ENCODE measurements at regions not wholly inside any gene's neighbourhood (a gene's known extent, or its start where the extent isn't known, plus 50 kb on each side); places are given as distances from the start of the nearest gene placed in this dataset.

DNA sequence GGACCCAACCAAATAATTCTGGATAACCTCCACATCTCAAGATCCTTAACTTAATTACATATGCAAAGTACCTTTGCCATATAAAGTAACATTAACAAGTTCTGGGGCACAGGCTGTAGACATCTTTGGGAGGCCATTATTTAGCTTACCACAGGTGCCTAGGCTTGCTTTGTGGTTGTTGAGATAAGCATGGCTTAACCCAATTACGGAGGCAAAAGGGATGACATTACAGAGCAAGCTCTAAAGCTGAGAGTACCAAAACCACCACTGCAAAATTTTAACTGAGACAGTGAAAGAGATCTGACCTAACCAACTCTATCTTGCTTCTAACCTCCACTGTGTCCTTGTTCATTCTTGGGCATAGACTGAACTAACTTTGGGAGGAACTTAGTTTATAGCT is 502.9 kb upstream of the ATXN8OS start:
- H3K27ac Mint-ChIP-seq = no peak overlapping the region
- TF ChIP-seq, protein P1, sequence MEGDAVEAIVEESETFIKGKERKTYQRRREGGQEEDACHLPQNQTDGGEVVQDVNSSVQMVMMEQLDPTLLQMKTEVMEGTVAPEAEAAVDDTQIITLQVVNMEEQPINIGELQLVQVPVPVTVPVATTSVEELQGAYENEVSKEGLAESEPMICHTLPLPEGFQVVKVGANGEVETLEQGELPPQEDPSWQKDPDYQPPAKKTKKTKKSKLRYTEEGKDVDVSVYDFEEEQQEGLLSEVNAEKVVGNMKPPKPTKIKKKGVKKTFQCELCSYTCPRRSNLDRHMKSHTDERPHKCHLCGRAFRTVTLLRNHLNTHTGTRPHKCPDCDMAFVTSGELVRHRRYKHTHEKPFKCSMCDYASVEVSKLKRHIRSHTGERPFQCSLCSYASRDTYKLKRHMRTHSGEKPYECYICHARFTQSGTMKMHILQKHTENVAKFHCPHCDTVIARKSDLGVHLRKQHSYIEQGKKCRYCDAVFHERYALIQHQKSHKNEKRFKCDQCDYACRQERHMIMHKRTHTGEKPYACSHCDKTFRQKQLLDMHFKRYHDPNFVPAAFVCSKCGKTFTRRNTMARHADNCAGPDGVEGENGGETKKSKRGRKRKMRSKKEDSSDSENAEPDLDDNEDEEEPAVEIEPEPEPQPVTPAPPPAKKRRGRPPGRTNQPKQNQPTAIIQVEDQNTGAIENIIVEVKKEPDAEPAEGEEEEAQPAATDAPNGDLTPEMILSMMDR (conservative IDR thresholded peaks at IDR 0.05) = no peak
- H3K4me3 Mint-ChIP-seq = no peak overlapping the region
- H3K9me3 Mint-ChIP-seq = no peaks in the 10 kb centered on the region
- DNase-seq (ENCODE audit: extremely low spot score, unreplicated experiment) = no peak
- no peaks in the 10 kb centered on the region for H3K36me3 Mint-ChIP-seq
- no peaks in the 10 kb centered on the region for H3K27me3 Mint-ChIP-seq
- H3K4me1 Mint-ChIP-seq (ENCODE audit: unreplicated experiment) = no peaks in the 10 kb centered on the region

DNA sequence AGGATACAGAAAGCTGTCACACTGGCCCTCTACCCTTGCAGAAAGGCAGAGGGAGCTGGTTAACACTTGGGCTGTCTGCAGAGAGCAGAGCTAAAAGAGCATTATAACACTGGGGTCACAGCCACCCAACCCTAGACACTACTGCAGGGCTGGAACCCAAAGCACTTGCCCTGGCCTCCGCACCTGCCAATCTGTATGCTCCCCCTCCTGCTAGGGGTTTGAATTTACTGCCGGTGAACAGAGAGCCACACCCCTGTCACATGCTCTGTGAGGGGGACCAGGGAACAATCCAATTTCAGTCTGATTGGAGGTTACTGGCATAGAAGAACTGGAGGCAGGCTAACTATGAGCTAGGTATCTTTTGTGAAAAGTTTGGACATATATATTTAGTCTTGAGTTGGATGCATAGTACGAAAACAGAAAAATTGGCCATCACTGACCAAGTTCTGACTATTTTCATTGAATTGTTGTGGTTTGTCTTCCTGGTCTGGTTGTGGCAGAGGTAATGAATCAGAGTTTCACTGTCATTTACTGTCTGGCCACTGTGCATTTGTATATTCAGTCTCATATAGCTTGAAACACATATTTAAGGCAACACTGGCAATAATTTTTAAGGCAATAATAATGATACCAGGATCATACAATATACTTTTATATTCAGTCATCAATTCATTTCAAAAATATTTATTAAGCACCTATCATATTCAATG is 504.3 kb upstream of the ATXN8OS start:
- Mint-ChIP-seq H3K9me3 (no peaks in the 10 kb centered on the region), H3K36me3 (no peaks in the 10 kb centered on the region), H3K4me1 (ENCODE audit: unreplicated experiment) (no peaks in the 10 kb centered on the region), H3K27me3 (no peaks in the 10 kb centered on the region), H3K4me3 (no peak overlapping the region), H3K27ac (no peak overlapping the region)
- no peak for DNase-seq (ENCODE audit: extremely low spot score, unreplicated experiment)
- TF ChIP-seq, protein P1 (conservative IDR thresholded peaks at IDR 0.05) = no peak

DNA sequence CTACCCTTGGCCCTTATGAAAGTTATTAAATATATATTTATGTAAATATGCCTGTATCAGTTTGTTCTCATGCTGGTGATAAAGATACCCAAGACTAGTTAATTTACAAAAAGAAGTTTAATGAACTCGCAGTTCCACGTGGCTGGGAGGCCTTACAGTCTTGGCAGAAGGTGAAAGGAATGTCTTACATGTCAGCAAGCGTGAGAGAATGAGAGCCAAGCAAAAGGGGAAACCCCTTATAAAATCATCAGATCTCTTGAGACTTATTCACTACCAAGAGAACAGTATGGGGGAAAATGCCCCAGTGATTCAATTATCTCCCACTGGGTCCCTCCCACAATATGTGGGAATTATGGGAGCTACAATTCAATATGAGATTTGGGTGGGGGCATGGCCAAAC is 506.0 kb upstream of the ATXN8OS start:
- TF ChIP-seq, protein P1 (conservative IDR thresholded peaks at IDR 0.05) = no peak
- H3K9me3 Mint-ChIP-seq = no peaks in the 10 kb centered on the region
- no peaks in the 10 kb centered on the region for H3K36me3 Mint-ChIP-seq
- no peak overlapping the region for H3K4me3 Mint-ChIP-seq
- H3K27ac Mint-ChIP-seq = no peak overlapping the region
- no peak for DNase-seq (ENCODE audit: extremely low spot score, unreplicated experiment)
- H3K27me3 Mint-ChIP-seq = no peaks in the 10 kb centered on the region
- H3K4me1 Mint-ChIP-seq (ENCODE audit: unreplicated experiment) = no peaks in the 10 kb centered on the region

DNA sequence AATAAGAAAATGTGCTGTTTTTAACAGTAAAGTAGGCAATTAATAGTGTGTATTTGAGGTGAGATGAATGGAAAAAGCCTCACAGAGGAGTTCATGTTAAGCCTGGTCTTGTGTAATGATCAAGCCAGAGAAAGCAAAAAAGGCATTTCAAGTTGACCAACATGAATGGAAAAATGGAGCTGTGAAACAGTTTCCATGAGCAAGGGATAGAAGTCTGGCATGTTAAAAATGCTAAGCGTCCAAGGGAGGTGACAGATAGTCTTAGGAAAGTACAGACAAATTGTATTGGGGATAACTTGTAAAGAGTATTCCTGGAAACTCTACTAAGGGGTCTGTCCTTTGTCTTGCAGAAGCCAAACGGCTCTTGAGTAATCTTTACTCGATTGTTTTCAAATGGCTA is 506.8 kb upstream of the ATXN8OS start:
- no peaks in the 10 kb centered on the region for H3K9me3 Mint-ChIP-seq
- H3K4me1 Mint-ChIP-seq (ENCODE audit: unreplicated experiment) = no peaks in the 10 kb centered on the region
- H3K36me3 Mint-ChIP-seq = no peaks in the 10 kb centered on the region
- no peak overlapping the region for H3K4me3 Mint-ChIP-seq
- H3K27ac Mint-ChIP-seq = no peak overlapping the region
- TF ChIP-seq, protein P1 (conservative IDR thresholded peaks at IDR 0.05) = no peak
- H3K27me3 Mint-ChIP-seq = no peaks in the 10 kb centered on the region
- DNase-seq (ENCODE audit: extremely low spot score, unreplicated experiment) = no peak

DNA sequence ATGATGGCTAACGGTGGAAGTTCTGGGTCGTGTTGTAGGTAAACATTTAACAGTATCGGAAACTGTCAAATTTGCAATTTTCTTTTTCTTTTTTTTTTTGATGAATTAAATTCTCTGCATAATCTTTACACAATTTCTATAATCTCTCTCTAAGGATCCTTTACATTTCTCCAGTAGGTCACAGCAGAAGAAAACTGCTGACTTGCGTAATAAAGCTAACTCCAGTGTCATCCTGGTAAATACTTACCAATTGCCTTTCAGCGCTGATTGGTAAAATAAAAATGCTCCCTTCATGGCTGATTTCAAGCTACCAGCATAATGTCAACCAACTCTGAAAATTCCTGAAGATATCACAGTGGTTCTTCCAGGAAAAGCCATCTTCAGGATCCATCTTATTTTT is 510.5 kb upstream of the ATXN8OS start:
- no peak for DNase-seq (ENCODE audit: extremely low spot score, unreplicated experiment)
- TF ChIP-seq, protein P1 (conservative IDR thresholded peaks at IDR 0.05) = no peak
- Mint-ChIP-seq H3K9me3 (no peaks in the 10 kb centered on the region), H3K4me1 (ENCODE audit: unreplicated experiment) (no peaks in the 10 kb centered on the region), H3K4me3 (no peak overlapping the region), H3K36me3 (no peaks in the 10 kb centered on the region), H3K27me3 (no peaks in the 10 kb centered on the region), H3K27ac (no peak overlapping the region)
